Panc1 (cell line): ENCODE measurements at regions not wholly inside any gene's neighbourhood (a gene's known extent, or its start where the extent isn't known, plus 50 kb on each side); places are given as distances from the start of the nearest gene placed in this dataset.

Experiments
- ATAC-seq: fragments of 200-7000 bp; cut with Tn5 transposase; 2 replicates; pipeline ENCODE4 v1.9.1; 2020; ENCODE audit warnings: mild to moderate bottlenecking, moderate library complexity
- BruUV-seq: library from RNA; stranded (reverse); fragments of 400-500 nt; replicated peaks from 2 replicates; lab custom pipeline; 2021; lab: Mats Ljungman, UMichigan
- CTCF ChIA-PET: fragments of 300-600 bp; sonication (Branson Sonifier 250); formaldehyde crosslinking; loops from one replicate; lab custom pipeline; 2022; ENCODE audit warnings: antibody characterized with exemption; lab: Charles Lee
- POLR2A ChIA-PET: fragments of 300-600 bp; sonication (Branson Sonifier 250); formaldehyde crosslinking; loops from one replicate; lab custom pipeline; 2022; ENCODE audit warnings: antibody characterized with exemption; lab: Charles Lee
- DNase-seq: peaks from one replicate; pipeline ENCODE4 v3.0.0-alpha.2; 2010; ENCODE audit warnings: low read depth, low spot score
- H3K27ac ChIP-seq: 2 replicates; pipeline ENCODE4 v1.5.1; 2011; ENCODE audit warnings: mild to moderate bottlenecking, low read length, inconsistent platforms
- H3K27me3 ChIP-seq: fragments of 200-500 bp; sonication (Bioruptor generic); 2 replicates; pipeline ENCODE4 v1.6.0; 2014; ENCODE audit warnings: low read length, inconsistent platforms; ENCODE audit not compliant: control insufficient read depth, insufficient read depth
- H3K36me3 ChIP-seq: fragments of 200-500 bp; sonication (Bioruptor generic); 2 replicates; pipeline ENCODE4 v1.5.1; 2014; ENCODE audit warnings: inconsistent platforms, mild to moderate bottlenecking, low read length, moderate library complexity; ENCODE audit not compliant: control insufficient read depth, insufficient read depth
- H3K4me1 ChIP-seq: 2 replicates; pipeline ENCODE4 v1.5.1; 2011; ENCODE audit warnings: inconsistent platforms, mild to moderate bottlenecking, low read length, moderate library complexity; ENCODE audit not compliant: control insufficient read depth, insufficient read depth
- H3K4me3 ChIP-seq, 2 experiments: 2 replicates each; pipeline ENCODE4 v1.5.1; 2011 to 2012; ENCODE audit warnings: low read depth in 2 of 2, low read length in 2 of 2, mild to moderate bottlenecking in 2 of 2, inconsistent platforms in 1 of 2, moderate library complexity in 1 of 2
- H3K9me3 ChIP-seq: fragments of 200-500 bp; sonication (Bioruptor generic); 2 replicates; pipeline ENCODE4 v1.5.1; 2014; ENCODE audit warnings: low read depth, mild to moderate bottlenecking, inconsistent platforms, low read length, moderate library complexity; ENCODE audit not compliant: control insufficient read depth, insufficient read depth
- POLR2AphosphoS5 ChIP-seq: IDR thresholded peaks from 2 replicates; pipeline ENCODE4 v1.6.1; 2012; ENCODE audit warnings: mild to moderate bottlenecking, low read depth, low read length, moderate library complexity
- SIN3A ChIP-seq: IDR thresholded peaks from 2 replicates; pipeline ENCODE4 v1.6.1; 2012; ENCODE audit warnings: low read depth, mild to moderate bottlenecking, low read length, moderate library complexity, borderline replicate concordance; ENCODE audit not compliant: insufficient read depth
- TCF7L2 ChIP-seq: IDR thresholded peaks from 2 replicates; pipeline ENCODE4 v1.6.1; 2011; ENCODE audit warnings: mild to moderate bottlenecking, low read depth, low read length, inconsistent platforms
- in situ Hi-C: cut with HindIII; loops from 2 replicates; pipeline ENCODE4 v1.10.0; 2016; ENCODE audit warnings: low sequenced_read_pairs, low pct_unique_long_range_greater_than_20kb
- intact Hi-C: fragments of 100-400 bp; cut with micrococcal nuclease; formaldehyde crosslinking; loops from one replicate; pipeline ENCODE4 v1.10.0; 2022; ENCODE audit not compliant: unreplicated experiment
- TF ChIP-seq, protein P1 (sequence below), 2 experiments: IDR thresholded peaks; 2 replicates each; pipeline ENCODE4 v1.6.1; 2011 to 2012; ENCODE audit warnings: low read depth in 2 of 2, control low read depth in 1 of 2, low read length in 1 of 2, mild to moderate bottlenecking in 1 of 2, moderate library complexity in 1 of 2; ENCODE audit not compliant: insufficient read depth in 1 of 2
- TF ChIP-seq, protein P2 (sequence below): fragments of 450-650 bp; IDR thresholded peaks from 2 replicates; pipeline ENCODE4 v1.5.1; 2017; ENCODE audit warnings: mild to moderate bottlenecking

DNA sequence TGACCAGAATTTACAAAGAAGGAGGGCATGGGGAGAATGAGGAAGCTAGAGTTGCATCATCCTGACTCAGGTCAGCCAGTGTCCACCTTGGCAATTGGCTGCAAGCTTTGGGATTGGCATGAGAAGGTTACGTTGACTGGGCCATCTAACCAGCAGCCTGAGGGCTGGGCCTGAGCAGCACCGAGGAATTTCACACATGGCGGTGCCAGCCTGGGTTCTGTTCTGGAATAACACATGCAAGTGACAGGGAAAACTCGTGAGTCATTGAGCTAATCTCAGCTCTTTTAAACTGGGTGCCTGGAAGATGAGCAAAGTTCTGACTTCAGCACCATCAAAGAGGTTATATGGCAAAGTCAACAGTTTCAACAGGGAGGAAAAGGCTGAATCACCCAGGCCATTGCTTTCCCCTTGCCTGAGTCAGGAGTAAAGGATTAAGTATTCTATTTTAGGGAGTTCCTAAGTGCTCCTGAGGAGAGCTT is 543.2 kb upstream of the TBX3 start:
- no peak overlapping the region for H3K27ac ChIP-seq
- ChIA-PET CTCF (no interaction called here), POLR2A (interaction anchor here (0.5 kb wide), 1 partner anchor 541 kb away, joined by 4 read pairs; no protein-coding TSS in a partner anchor)
- 0 out of 2 replicates have a peak, but pooled peaks cover 2% of the 10 kb centered on the region for H3K27me3 ChIP-seq
- ATAC-seq: no peak
- in situ Hi-C loops: no loop called here
- BruUV-seq: no TSS peak
- TF ChIP-seq SIN3A (no peak), POLR2AphosphoS5 (no peak), TCF7L2 (no peak)
- TF ChIP-seq, protein P1, sequence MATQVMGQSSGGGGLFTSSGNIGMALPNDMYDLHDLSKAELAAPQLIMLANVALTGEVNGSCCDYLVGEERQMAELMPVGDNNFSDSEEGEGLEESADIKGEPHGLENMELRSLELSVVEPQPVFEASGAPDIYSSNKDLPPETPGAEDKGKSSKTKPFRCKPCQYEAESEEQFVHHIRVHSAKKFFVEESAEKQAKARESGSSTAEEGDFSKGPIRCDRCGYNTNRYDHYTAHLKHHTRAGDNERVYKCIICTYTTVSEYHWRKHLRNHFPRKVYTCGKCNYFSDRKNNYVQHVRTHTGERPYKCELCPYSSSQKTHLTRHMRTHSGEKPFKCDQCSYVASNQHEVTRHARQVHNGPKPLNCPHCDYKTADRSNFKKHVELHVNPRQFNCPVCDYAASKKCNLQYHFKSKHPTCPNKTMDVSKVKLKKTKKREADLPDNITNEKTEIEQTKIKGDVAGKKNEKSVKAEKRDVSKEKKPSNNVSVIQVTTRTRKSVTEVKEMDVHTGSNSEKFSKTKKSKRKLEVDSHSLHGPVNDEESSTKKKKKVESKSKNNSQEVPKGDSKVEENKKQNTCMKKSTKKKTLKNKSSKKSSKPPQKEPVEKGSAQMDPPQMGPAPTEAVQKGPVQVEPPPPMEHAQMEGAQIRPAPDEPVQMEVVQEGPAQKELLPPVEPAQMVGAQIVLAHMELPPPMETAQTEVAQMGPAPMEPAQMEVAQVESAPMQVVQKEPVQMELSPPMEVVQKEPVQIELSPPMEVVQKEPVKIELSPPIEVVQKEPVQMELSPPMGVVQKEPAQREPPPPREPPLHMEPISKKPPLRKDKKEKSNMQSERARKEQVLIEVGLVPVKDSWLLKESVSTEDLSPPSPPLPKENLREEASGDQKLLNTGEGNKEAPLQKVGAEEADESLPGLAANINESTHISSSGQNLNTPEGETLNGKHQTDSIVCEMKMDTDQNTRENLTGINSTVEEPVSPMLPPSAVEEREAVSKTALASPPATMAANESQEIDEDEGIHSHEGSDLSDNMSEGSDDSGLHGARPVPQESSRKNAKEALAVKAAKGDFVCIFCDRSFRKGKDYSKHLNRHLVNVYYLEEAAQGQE (IDR thresholded peaks at IDR 0.05; ENCODE audit: insufficient read depth in 1 of 2, low read depth in 2 of 2, low read length in 1 of 2): no peak
- TF ChIP-seq, protein P2, sequence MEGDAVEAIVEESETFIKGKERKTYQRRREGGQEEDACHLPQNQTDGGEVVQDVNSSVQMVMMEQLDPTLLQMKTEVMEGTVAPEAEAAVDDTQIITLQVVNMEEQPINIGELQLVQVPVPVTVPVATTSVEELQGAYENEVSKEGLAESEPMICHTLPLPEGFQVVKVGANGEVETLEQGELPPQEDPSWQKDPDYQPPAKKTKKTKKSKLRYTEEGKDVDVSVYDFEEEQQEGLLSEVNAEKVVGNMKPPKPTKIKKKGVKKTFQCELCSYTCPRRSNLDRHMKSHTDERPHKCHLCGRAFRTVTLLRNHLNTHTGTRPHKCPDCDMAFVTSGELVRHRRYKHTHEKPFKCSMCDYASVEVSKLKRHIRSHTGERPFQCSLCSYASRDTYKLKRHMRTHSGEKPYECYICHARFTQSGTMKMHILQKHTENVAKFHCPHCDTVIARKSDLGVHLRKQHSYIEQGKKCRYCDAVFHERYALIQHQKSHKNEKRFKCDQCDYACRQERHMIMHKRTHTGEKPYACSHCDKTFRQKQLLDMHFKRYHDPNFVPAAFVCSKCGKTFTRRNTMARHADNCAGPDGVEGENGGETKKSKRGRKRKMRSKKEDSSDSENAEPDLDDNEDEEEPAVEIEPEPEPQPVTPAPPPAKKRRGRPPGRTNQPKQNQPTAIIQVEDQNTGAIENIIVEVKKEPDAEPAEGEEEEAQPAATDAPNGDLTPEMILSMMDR: no peak
- intact Hi-C loops: no loop called here
- no peaks in the 10 kb centered on the region for H3K9me3 ChIP-seq
- H3K36me3 ChIP-seq: no peaks in the 10 kb centered on the region
- peak; percentile 75 for DNase-seq
- H3K4me3 ChIP-seq: no peak overlapping the region
- no peaks in the 10 kb centered on the region for H3K4me1 ChIP-seq

DNA sequence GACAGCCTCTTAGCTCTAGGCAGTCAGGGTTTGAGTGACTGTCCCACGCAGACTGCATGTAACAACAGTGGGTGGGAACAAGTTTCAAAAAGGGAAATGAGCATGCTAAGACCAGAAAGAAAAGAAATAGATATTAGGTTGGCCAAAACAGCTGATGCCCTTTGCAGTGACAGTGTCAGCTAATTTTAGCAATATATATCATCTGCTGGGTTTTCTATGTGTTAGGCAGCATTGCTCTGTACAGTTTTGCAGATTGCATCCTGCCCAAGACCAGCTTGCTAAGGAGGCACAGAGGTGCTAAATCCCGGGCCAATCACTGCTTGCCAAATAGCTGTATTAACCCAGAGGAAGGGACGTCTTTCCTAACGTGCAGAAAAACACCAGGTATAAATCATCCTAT is 541.9 kb upstream of the TBX3 start:
- H3K27ac ChIP-seq: no peak overlapping the region
- CTCF ChIA-PET: no interaction called here
- H3K4me1 ChIP-seq: no peaks in the 10 kb centered on the region
- POLR2A ChIA-PET: no interaction called here
- no peak overlapping the region for H3K4me3 ChIP-seq
- in situ Hi-C loops: no loop called here
- H3K9me3 ChIP-seq: no peaks in the 10 kb centered on the region
- no TSS peak for BruUV-seq
- intact Hi-C loops: no loop called here
- TF ChIP-seq POLR2AphosphoS5: no peak
- TF ChIP-seq TCF7L2: no peak
- TF ChIP-seq, protein P1 (IDR thresholded peaks at IDR 0.05; ENCODE audit: insufficient read depth in 1 of 2, low read depth in 2 of 2, low read length in 1 of 2): no peak
- no peak for TF ChIP-seq SIN3A
- TF ChIP-seq, protein P2: no peak
- no peaks in the 10 kb centered on the region for H3K36me3 ChIP-seq
- no peak for ATAC-seq
- 0 out of 2 replicates have a peak, but pooled peaks cover 2% of the 10 kb centered on the region for H3K27me3 ChIP-seq
- no peak for DNase-seq
